NCI-H526 (cell line): ENCODE measurements at regions not wholly inside any gene's neighbourhood (a gene's known extent, or its start where the extent isn't known, plus 50 kb on each side); places are given as distances from the start of the nearest gene placed in this dataset.
"Not testable (repeated sequence)": the region's sequence is repeated elsewhere in the genome, so short reads cannot be mapped to it uniquely, and the experiment has no call there.

Experiments used
- DNase-seq, 2 experiments: peaks; one replicate each; lab custom pipeline; 2025; lab: John Stamatoyannopoulos, UW

DNA sequence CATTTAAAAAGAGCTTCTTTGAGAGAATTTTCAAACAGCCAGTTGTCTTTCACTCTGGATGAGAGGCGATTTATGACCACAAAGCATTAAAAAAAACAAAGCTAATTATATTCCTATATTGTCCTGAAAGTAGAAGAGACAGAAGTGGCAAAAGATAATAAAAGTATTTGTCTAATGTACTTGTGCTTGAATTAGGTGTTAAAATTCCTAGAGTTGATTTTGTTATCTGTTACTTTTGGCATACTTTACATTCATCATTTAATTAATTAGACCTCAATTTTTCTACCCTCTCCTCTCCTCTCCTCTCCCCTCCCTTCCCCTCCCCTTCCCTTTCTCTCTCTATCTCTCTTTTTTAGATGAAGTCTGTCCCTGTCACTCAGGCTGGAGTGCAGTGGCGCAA, 635.1 kb upstream of the ZNF385D start:
- DNase-seq, result no peak

DNA sequence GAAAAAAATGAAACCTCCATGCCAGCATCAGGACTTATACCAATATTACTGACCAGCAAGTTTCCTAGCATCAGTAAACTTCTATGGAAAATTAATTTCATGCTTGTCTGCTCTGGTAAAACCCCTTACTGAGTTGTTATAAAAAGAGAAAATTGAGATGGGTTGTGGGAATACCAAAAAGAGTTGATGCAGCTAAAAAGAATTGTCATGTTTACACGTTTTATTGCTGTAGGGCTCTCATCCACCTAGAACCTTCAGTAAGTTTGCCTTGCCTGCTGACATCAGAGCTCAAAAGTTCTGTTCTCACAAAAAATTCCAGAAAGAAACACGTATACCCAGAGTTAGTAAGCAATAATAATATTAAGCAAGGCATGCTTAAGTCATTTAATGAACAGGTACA, 641.3 kb upstream of the ZNF385D start:
- DNase-seq, result no peak

GRCh38 chr3:22392859-22393258, 641.8 kb upstream of the ZNF385D start:
- DNase-seq, result no peak

DNA sequence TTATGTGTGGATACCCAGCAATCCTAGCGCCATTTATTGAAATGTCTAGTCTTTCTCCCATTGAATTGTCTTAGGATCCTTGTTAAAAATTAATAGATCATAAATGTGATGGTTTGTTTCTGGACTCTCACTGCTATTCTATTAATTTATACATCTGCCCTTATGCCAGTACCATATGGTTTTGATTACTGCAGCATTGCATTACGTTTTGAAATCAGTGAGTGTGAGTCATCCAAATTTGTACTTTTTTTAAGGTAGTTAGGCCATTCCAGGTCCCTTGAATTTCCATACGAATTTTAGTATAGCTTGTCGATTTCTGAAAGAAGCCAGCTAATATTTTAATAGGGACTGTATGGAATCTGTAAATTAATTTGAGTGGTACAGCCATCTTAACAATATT, 648.6 kb upstream of the ZNF385D start:
- DNase-seq, result no peak

DNA sequence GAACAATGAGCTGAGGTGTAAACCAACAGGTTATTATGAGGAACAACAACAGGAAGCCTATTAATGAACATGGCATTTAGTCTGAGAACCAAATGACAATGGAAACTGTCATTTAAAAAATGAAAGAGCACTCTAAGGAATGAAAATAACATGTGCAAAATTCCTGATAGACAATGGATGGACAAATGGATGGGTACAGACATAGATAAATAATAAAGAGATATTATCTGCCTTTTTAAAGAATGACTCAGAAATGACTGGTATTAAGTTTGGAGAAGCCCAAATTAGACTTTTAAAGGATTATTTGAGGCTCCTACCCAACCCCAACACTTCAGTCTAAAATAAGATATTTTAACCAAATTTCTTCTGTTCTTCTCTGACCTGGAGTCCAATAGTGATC, 650.5 kb upstream of the ZNF385D start:
- DNase-seq, result no peak

- DNase-seq, result no peak
These were observed 663.2 kb upstream of the ZNF385D start for GRCh38 chr3:22414239-22414638.

- not testable (repeated sequence) for DNase-seq
These were observed 665.9 kb upstream of the ZNF385D start for GRCh38 chr3:22416838-22417446.

DNA sequence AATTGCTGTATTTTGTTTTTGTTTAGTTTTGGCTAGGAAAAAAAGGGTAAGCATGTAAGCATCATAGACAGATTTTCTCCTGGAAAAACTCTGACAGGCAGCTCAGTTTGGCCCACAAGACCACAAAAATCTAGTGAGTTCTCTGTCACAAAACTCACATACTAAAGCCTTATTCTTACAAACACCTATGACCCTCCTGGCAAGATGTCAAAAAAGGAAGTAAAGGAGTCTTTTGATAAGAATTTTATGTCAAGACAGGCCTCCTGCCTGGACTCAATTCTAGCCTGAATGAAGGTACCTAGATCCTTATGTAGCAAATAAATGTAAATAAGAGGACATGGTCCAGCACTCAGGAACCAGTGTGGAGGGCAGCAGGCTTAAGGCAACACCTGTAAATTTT, 668.3 kb upstream of the ZNF385D start:
- DNase-seq, result no peak

DNA sequence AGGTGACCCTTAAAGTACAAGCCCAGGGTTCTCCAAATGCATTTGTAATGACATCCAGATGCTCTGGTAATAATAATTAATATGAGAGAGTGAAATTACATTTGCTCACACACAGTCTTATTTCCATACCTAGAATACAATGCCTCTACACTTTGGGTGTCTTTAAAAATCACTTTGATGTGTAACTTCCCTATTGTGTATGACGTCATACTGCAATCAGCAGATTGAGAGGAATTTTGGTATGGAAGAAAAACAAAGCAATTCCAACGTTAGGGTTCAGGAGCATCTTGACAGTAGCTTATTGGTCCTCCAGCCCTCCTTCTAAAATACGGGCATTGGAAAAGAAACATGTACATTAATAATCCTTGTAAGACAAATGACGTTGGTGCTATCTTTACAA, 670.6 kb upstream of the ZNF385D start:
- no peak for DNase-seq

DNA sequence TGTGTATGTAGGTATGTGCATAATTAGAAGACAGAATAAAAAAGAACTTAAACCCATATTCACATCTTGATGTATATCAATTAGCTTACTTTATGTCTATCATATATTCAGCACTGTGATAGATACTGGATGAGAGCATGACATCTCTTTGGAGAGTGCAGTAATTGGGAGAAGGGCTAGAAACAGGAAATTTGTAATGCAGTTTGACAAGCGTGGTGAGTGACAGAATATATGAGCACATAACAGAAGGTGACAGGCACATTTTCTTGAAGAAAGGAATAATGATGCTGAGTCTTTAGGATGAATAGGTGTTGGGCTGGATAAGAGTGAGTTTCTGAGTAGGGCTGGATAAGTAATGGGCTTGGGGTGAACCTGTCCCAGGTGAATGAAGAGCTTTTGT, 680.3 kb upstream of the ZNF385D start:
- DNase-seq, result no peak

DNA sequence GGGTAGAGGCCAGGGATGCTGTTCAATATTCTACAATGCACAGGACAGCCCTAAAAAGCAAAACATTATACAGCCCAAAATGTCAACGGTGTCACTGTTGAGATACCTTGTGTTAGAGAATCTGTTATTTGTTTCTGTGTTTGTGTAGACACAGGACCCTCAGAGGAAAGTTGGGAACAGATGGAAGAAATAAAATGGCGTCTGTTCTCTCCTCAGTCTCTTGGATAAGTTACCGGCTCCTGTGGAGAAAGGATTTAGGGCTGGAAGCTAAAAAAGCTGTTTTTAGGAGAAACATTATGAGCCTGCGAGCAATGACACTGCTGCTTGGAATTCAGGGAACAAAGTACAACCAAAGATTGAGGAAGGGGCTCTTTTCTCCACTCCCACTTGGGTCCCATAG, 688.6 kb upstream of the ZNF385D start:
- no peak for DNase-seq

DNA sequence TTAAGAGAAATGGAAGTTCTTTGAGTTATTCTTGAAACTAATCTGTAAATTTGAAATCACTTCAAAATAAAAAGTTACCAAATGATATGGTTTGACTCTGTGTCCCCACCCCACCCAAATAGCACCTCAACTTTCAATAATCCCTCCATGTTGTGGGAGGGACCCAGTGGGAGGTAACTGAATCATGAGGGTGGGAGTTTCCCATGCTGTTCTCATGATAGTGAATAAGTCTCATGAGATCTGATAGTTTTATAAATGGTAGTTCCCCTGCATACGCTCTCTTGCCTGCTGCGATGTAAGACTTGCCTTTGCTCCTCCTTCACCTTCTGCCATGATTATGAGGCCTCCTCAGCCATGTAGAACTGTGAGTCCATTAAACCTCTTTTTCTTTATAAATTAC, 690.7 kb upstream of the ZNF385D start:
- no peak for DNase-seq

DNA sequence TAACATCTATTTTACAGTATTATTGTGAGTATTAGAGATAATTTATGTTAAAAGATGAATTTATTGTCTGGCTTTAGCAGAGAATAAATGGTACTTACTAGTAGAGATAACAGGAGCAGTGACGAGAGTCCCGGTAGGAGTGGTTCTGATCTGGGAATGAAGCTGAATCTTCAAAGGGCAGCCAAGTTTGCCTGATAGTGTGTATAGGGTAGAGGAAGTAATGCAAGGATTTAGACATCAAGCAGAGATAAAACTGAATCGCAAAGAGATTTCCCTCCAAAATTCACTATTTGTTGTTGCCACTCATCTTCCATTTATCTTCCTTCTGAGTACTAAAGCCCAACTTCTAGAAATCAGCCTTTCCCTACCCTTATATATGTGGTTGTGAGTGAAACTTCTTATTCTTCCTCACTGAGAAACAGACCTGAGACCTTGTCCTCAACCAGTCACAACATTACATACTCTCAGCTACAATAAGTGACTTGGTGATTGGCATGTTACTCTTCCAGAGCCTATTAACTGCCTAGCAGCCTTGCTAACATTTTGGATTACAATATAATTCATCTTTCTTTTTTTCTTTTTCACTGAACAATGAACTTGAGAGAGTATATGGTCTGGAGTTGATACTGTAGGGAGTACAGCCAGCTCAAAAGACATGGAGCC, 692.7 kb upstream of the ZNF385D start:
- no peak for DNase-seq

DNA sequence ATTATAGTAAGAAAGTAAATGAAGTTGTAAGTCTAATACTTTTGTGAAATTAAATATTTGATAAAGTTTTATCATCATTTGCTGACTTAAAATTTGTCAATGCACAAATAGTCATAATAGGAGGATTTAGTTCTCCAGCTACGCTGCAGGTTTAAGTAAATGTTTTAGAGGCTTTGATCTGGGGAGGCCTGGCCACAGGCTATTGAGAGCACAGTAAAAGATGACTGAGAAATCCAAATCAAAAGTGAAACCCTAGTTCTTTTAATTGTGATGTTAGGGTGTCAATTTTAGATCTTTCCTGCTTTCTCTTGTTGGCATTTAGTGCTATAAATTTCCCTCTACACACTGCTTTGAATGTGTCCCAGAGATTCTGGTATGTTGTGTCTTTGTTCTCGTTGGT, 694.3 kb upstream of the ZNF385D start:
- not testable (repeated sequence) for DNase-seq

DNA sequence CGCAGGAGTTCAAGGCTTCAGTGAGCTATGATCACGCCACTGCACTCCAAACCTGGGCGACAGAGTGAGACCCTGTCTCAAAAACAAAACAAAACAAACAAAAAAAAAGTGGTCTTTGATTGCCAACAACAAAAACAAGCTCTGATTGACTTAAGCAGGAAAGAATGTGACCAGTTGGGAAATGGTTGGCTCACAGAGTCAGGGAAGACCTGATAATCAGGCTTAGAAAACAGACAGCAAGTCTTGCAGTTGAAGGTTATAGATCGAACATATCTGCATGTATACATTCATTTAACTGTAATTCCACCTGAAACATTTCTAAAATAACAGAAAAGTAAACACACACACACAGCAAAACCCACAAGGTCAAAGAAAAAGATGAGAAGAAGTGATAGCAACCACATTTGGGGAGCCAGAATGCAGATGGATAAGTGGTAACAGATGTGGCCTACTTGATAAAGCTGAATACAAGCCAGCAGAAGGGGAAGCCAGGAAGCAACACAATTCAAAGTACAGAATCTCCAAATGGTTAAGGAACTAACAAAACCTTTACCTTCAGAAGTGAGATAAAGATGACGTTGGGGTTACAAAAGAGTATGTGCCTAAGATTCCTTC, 699.9 kb upstream of the ZNF385D start:
- no peak for DNase-seq

DNA sequence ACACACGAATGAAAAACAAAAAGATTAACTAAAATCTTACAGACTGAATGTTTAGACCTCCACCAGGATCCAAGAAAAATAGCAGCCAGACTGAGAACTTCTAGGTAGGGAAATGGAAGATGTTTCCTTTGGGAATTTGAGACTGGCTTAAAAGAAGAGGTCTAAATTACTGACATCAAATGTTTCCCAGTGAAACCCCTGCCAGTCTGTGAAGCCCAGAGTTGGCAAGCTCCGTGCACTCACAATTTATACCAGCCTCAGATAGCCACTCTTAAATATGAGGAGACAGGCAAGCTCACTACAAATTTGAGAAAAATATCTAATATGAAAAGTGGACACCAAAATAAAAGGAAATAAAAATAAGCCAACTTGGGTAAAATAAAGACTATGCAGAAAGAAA, 700.5 kb upstream of the ZNF385D start:
- no peak for DNase-seq

GRCh38 chr3:22453906-22454535, 703.0 kb upstream of the ZNF385D start:
- no peak for DNase-seq

DNA sequence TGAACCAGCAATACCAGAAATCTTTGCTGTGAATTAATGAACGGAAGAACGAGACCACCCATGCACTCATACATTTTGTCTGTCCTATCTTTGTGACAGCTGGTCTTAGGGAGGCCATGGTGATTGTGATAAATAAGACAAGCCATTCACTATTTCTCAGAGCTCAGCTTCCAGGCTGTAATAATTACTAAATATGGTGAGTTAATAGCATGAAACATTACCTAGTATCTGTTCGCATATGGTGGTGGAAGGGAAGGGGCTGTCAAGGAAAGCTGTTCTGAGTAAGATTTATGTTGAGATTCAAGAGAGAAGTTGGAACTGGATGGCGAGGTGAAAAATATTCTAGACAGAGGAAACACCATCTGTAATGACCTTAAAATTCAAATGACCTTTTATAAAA, 719.0 kb upstream of the ZNF385D start:
- DNase-seq, result no peak

- no peak for DNase-seq
These were observed 720.5 kb upstream of the ZNF385D start for GRCh38 chr3:22471557-22471956.

DNA sequence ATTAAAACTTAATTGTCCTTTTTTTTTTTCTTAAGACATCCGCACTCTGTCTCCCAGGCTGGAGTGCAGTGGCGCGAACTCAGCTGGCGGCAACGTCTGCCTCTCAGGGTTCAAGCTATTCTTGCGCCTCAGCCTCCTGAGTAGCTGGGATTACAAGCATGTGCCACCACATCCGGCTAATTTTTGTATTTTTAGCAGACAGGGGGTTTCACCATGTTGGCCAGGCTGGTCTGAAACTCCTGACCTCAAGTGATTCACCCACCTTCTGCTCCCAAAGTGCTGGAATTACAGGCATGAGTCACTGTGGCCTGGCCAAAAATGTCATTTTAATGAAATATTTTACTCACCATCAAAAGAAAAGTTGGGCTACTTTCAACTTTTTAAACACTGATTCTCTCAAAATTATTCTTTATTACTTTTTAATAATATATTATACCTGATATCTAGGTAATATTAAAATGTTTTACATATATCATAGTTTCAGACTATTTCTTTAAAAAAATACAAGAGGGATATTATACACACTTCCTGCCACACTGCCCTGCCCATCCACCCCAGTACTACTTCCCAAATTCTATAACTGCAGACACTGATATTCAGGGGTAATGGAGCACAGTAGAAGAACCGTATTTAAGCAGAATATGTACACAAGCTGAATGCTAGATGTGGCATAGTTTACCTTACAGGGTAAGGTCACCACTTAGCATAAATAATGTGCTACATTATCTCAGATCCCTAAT, 723.9 kb upstream of the ZNF385D start:
- no peak for DNase-seq

- no peak for DNase-seq
These were observed 724.7 kb upstream of the ZNF385D start for GRCh38 chr3:22475665-22476240.

DNA sequence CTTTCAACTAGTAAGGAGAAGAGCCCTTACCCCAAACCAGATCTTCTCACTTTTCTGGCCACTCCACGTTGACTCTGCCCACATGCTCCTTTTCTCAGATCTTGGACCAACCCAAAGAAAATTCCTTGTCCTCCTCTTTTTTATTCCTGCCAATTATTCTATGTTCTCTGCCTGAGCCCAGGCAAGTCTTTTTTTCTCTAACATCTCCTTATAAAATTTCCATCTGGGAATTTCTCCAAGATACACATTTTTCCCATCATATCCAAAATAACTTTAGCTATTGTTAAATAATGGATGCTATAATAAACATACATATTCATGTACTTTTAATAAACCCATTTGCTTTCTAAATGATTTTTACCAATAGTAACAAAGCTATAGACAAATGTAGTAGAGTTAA, 726.0 kb upstream of the ZNF385D start:
- no peak for DNase-seq
